Ishikawa (cell line): ENCODE measurements at regions not wholly inside any gene's neighbourhood (a gene's known extent, or its start where the extent isn't known, plus 50 kb on each side); places are given as distances from the start of the nearest gene placed in this dataset.

Experiments
- CEBPB ChIP-seq: IDR thresholded peaks from 2 replicates; pipeline ENCODE4 v1.6.1; 2012
- CREB1 ChIP-seq: IDR thresholded peaks from 2 replicates; pipeline ENCODE4 v1.6.1; 2012; ENCODE audit warnings: low read depth
- EGR1 ChIP-seq: IDR thresholded peaks from 2 replicates; pipeline ENCODE4 v1.6.1; 2012
- EP300 ChIP-seq: IDR thresholded peaks from 2 replicates; pipeline ENCODE4 v1.6.1; 2012; ENCODE audit warnings: borderline replicate concordance
- FOXM1 ChIP-seq: IDR thresholded peaks from 2 replicates; pipeline ENCODE4 v1.6.1; 2012; ENCODE audit warnings: low read depth, borderline replicate concordance
- MAX ChIP-seq: IDR thresholded peaks from 2 replicates; pipeline ENCODE4 v1.6.1; 2012
- NFIC ChIP-seq: IDR thresholded peaks from 2 replicates; pipeline ENCODE4 v1.6.1; 2012
- RAD21 ChIP-seq: IDR thresholded peaks from 2 replicates; pipeline ENCODE4 v1.6.1; 2012; ENCODE audit warnings: low read depth
- REST ChIP-seq: IDR thresholded peaks from 2 replicates; pipeline ENCODE4 v1.6.1; 2012; ENCODE audit warnings: low read depth, mild to moderate bottlenecking
- TAF1 ChIP-seq: IDR thresholded peaks from 2 replicates; pipeline ENCODE4 v1.6.1; 2012; ENCODE audit warnings: low read depth, mild to moderate bottlenecking
- TCF12 ChIP-seq: IDR thresholded peaks from 2 replicates; pipeline ENCODE4 v1.6.1; 2012; ENCODE audit warnings: low read depth
- TEAD4 ChIP-seq: IDR thresholded peaks from 2 replicates; pipeline ENCODE4 v1.6.1; 2012
- USF1 ChIP-seq: IDR thresholded peaks from 2 replicates; pipeline ENCODE4 v1.6.1; 2012
- YY1 ChIP-seq: IDR thresholded peaks from 2 replicates; pipeline ENCODE4 v1.6.1; 2012; ENCODE audit warnings: low read depth
- ZBTB7A ChIP-seq: IDR thresholded peaks from 2 replicates; pipeline ENCODE4 v1.6.1; 2012; ENCODE audit warnings: low read depth

- TF ChIP-seq REST (no peak), CEBPB (no peak), EGR1 (no peak), MAX (no peak), FOXM1 (no peak), TEAD4 (no peak), USF1 (no peak), ZBTB7A (no peak), TAF1 (no peak), CREB1 (no peak), EP300 (no peak), NFIC (no peak)
These were observed 189.8 kb upstream of the NABP1 start for GRCh38 chr2:191488135-191488534.

GRCh38 chr2:191489177-191489576 is 188.8 kb upstream of the NABP1 start:
- TF ChIP-seq TEAD4 (no peak), ZBTB7A (no peak), FOXM1 (no peak), EGR1 (no peak), RAD21 (no peak), TCF12 (no peak), CEBPB (no peak), MAX (no peak), REST (no peak), USF1 (no peak), CREB1 (no peak), YY1 (no peak), NFIC (no peak), TAF1 (no peak), EP300 (no peak)

GRCh38 chr2:191496838-191497237 is 181.1 kb upstream of the NABP1 start:
- no peak for TF ChIP-seq MAX
- no peak for TF ChIP-seq RAD21
- TF ChIP-seq YY1, result no peak
- no peak for TF ChIP-seq EGR1
- TF ChIP-seq ZBTB7A, result no peak
- TF ChIP-seq TEAD4, result no peak
- TF ChIP-seq NFIC, result no peak
- TF ChIP-seq FOXM1, result no peak
- no peak for TF ChIP-seq EP300
- no peak for TF ChIP-seq TCF12
- TF ChIP-seq TAF1, result no peak
- TF ChIP-seq CREB1, result no peak
- no peak for TF ChIP-seq REST
- no peak for TF ChIP-seq USF1

- no peak for TF ChIP-seq EGR1
- no peak for TF ChIP-seq EP300
- TF ChIP-seq MAX, result no peak
- TF ChIP-seq CEBPB, result no peak
- no peak for TF ChIP-seq USF1
- no peak for TF ChIP-seq TEAD4
These were observed 180.1 kb upstream of the NABP1 start for GRCh38 chr2:191497822-191498221.
